Spleen (tissue), 7 donors: ENCODE measurements at regions not wholly inside any gene's neighbourhood (a gene's known extent, or its start where the extent isn't known, plus 50 kb on each side); places are given as distances from the start of the nearest gene placed in this dataset.

Source experiments
- POLR2AphosphoS5 ChIP-seq, 3 donors: sonication (generic); formaldehyde crosslinking; IDR thresholded peaks; one replicate each; pipeline ENCODE4 v1.5.1; 2017; ENCODE audit warnings: antibody characterized with exemption in 3 of 3
- TF ChIP-seq, protein P1 (sequence below), 11 experiments: fragments of 200-600 bp in 7 of 11; fragments of 450-650 bp in 4 of 11; sonication (generic) in 4 of 11; IDR thresholded peaks in 8 of 11; conservative IDR thresholded peaks in 3 of 11; 1 replicate in 7 of 11; 2 replicates in 4 of 11; pipeline versions ENCODE4 v1.4.0 to v1.8.0; 2016 to 2021; ENCODE audit warnings: antibody characterized with exemption in 11 of 11, inconsistent platforms in 4 of 11, mild to moderate bottlenecking in 1 of 11
- donor health status: DM: no; HTN: no; CAD: no; lungs with moderate emphysema.
- donor health status: DM: no; HTN: no; CAD: no.
- donor health status: DM: no; HTN: no; CAD: no.

DNA sequence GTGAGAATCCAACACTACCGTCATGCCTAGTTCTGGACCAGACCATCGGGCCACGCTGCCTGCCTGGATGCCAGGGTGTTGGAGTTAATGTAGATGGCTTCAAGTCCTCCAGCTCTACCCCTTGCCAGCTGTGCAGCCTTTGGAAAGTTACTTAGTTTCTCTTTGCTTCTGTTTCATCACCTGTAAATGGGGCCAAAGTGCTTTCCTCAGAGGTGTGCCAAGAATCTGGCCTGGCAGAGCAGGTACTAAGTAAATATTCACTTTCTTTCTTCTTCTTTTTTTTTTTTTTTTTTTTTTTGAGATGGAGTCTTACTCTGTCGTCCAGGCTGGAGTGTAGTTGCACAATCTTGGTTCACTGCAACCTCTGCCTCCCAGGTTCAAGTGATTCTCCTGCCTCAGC, 159.5 kb upstream of the RPL38 start:
- TF ChIP-seq POLR2AphosphoS5 (IDR thresholded peaks at IDR 0.05), result no peak
- TF ChIP-seq, protein P1, sequence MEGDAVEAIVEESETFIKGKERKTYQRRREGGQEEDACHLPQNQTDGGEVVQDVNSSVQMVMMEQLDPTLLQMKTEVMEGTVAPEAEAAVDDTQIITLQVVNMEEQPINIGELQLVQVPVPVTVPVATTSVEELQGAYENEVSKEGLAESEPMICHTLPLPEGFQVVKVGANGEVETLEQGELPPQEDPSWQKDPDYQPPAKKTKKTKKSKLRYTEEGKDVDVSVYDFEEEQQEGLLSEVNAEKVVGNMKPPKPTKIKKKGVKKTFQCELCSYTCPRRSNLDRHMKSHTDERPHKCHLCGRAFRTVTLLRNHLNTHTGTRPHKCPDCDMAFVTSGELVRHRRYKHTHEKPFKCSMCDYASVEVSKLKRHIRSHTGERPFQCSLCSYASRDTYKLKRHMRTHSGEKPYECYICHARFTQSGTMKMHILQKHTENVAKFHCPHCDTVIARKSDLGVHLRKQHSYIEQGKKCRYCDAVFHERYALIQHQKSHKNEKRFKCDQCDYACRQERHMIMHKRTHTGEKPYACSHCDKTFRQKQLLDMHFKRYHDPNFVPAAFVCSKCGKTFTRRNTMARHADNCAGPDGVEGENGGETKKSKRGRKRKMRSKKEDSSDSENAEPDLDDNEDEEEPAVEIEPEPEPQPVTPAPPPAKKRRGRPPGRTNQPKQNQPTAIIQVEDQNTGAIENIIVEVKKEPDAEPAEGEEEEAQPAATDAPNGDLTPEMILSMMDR (IDR thresholded peaks at IDR 0.05 in 8 of 11, conservative IDR thresholded peaks at IDR 0.05 in 3 of 11), result no peak
